GM12891 (cell line): ENCODE measurements at regions not wholly inside any gene's neighbourhood (a gene's known extent, or its start where the extent isn't known, plus 50 kb on each side); places are given as distances from the start of the nearest gene placed in this dataset.

Source experiments
- DNase-seq: peaks from one replicate; pipeline ENCODE4 v3.0.0; 2011; ENCODE audit warnings: low spot score; ENCODE audit not compliant: insufficient read length
- FAIRE-seq: peaks from 2 replicates; lab custom pipeline; 2011; peaks lifted over from hg19 to GRCh38; lab: Jason Lieb, UNC
- PAX5 ChIP-seq: IDR thresholded peaks from 2 replicates; pipeline ENCODE4 v1.6.1; 2011; ENCODE audit warnings: low read length, moderate library complexity, mild to moderate bottlenecking; ENCODE audit not compliant: insufficient read depth, severe bottlenecking
- POLR2A ChIP-seq: IDR thresholded peaks from 2 replicates; pipeline ENCODE4 v1.6.1; 2011; ENCODE audit warnings: low read depth, low read length, control low read depth
- POLR2AphosphoS5 ChIP-seq: IDR thresholded peaks from 2 replicates; pipeline ENCODE4 v1.6.1; 2011; ENCODE audit warnings: low read depth, low read length, control low read depth
- POU2F2 ChIP-seq: IDR thresholded peaks from 2 replicates; pipeline ENCODE4 v1.6.1; 2011; ENCODE audit warnings: low read depth, mild to moderate bottlenecking, control low read depth, low read length, moderate library complexity
- SPI1 ChIP-seq: IDR thresholded peaks from 2 replicates; pipeline ENCODE4 v1.6.1; 2011; ENCODE audit warnings: low read depth, low read length, control low read depth
- TAF1 ChIP-seq: IDR thresholded peaks from 2 replicates; pipeline ENCODE4 v1.6.1; 2011; ENCODE audit warnings: low read depth, low read length, control low read depth

DNA sequence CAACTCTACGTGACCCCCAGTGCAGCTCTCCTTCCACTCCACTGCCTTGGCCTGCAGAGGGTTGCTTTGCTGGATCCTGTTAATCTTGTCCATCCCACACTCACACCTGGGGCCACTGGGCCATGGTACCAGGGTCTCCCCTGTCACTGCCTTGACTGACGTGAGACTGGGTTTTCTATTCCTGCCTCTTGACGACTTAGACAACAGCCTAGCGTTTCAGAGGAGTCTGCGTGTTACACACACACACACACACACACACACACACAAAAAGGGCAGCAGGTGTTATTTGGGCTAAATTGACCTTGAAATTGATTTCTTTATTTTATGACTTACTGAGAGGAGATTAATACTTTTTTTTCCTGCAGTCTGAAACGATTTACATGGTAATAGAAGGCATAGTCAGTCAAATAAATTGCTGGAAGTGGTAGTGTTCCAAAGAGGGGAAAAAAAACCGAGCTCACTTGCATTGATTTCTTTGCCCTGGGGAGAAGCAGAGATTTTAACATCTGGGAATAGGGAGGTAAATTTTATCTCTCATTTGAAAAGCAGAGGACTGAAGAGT, 492.3 kb upstream of the EEF2KMT start:
- FAIRE-seq, result no peak
- TF ChIP-seq POU2F2 (no peak), POLR2AphosphoS5 (no peak), SPI1 (no peak), TAF1 (no peak), PAX5 (no peak), POLR2A (no peak)
- no peak for DNase-seq

DNA sequence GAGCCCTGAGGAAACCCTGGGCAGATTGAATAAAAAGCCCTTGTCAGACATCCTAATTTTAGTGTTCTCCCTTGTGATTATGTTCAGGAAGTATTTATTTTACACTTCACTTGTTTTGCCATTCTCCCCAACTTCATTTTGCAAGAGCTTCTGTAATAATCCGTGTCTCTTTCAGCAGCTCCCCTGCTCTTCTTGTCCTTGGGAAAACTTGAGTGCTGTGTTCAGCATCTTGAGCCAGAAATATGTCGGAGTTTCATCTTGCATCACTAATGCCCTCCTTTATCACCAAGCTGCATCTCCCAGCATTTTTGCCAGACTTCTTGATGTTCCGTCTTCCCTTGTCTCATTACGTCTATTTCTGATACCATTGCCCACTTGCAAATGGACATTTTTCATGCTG, 486.5 kb upstream of the EEF2KMT start:
- FAIRE-seq, result no peak

DNA sequence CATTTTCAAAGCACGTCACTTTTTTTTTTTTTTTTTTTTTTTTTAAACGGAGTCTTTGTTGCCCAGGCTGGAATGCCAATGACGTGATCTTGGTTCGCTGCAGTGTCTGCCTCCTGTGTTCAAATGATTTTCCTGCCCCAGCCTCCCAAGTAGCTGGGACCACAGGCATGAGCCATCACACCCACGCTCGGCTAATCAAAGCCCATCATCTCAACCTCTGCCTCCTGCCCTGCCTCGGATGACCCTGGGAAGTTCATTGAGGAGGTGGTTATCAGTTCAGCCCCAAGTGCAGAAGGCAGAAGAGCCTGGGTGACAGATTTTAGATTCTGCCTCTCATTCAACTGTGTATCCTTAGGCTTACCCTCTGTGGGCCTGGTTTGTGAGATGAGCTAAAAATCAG, 484.9 kb upstream of the EEF2KMT start:
- FAIRE-seq (no peak), DNase-seq (no peak)
- TF ChIP-seq POLR2A (no peak), TAF1 (no peak), POLR2AphosphoS5 (no peak), POU2F2 (no peak), SPI1 (no peak), PAX5 (no peak)

More for the DNA sequence above, 486.5 kb upstream of the EEF2KMT start:
- TF ChIP-seq POLR2A (no peak), POU2F2 (no peak), SPI1 (no peak), TAF1 (no peak), PAX5 (no peak), POLR2AphosphoS5 (no peak)
- no peak for DNase-seq

DNA sequence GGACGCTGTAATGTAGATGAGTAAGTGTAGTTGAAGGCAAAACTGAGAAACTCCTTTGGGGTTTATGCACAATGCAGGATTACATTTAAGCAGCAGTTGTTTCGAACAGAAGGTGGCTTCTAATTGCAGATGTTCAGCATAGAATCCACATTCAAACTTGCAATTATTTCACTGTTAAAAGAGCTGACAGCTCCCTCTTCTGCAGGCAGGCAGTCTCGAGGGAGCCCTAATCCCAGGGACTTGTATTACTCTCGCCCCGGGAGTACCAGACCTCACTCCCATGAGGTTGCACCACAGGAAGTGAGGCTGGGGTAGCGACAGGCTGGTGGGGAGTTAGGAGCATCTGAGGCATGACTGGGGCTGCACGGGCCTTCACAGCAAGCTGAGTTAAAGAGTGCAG, 484.3 kb upstream of the EEF2KMT start:
- TF ChIP-seq POLR2A, result no peak
- no peak for TF ChIP-seq POU2F2
- TF ChIP-seq SPI1, result no peak
- TF ChIP-seq PAX5, result no peak
- TF ChIP-seq TAF1, result no peak
- no peak for TF ChIP-seq POLR2AphosphoS5
- DNase-seq, result no peak
- FAIRE-seq, result no peak

- FAIRE-seq (no peak), DNase-seq (no peak)
- TF ChIP-seq SPI1, result no peak
- TF ChIP-seq POLR2A, result no peak
- no peak for TF ChIP-seq POU2F2
- TF ChIP-seq POLR2AphosphoS5, result no peak
- no peak for TF ChIP-seq TAF1
- TF ChIP-seq PAX5, result no peak
Observed at GRCh38 chr16:5581428-5581827, 483.8 kb upstream of the EEF2KMT start.

DNA sequence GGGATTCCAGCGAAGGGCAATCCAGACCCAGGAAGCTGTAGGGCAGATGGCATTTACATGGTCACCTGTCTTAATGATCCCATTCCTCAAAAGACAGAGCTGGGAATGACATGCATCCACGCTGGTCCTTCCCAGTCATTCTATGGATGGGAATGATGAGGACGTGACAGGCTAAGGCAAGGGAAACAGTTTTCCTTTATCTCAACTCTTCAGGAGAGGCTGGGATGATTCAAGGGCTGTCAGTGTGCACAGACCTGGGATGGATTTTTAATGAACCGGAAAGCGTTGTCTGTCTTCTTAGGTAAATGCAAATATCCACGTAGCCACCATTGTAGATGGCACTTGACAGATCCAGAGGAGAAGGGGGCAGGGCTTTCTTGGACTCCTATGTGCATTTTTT, 483.2 kb upstream of the EEF2KMT start:
- TF ChIP-seq POU2F2 (no peak), POLR2AphosphoS5 (no peak), SPI1 (no peak), PAX5 (no peak), TAF1 (no peak), POLR2A (no peak)
- DNase-seq (no peak), FAIRE-seq (no peak)

GRCh38 chr16:5580296-5580695, 482.7 kb upstream of the EEF2KMT start:
- TF ChIP-seq PAX5 (no peak), POLR2AphosphoS5 (no peak), SPI1 (no peak), POU2F2 (no peak), TAF1 (no peak)
- DNase-seq (no peak), FAIRE-seq (no peak)

GRCh38 chr16:5578980-5579379, 481.4 kb upstream of the EEF2KMT start:
- no peak for TF ChIP-seq POU2F2
- TF ChIP-seq PAX5, result no peak
- no peak for TF ChIP-seq SPI1
- TF ChIP-seq TAF1, result no peak
- TF ChIP-seq POLR2AphosphoS5, result no peak
- TF ChIP-seq POLR2A, result no peak
- FAIRE-seq (no peak), DNase-seq (no peak)

DNA sequence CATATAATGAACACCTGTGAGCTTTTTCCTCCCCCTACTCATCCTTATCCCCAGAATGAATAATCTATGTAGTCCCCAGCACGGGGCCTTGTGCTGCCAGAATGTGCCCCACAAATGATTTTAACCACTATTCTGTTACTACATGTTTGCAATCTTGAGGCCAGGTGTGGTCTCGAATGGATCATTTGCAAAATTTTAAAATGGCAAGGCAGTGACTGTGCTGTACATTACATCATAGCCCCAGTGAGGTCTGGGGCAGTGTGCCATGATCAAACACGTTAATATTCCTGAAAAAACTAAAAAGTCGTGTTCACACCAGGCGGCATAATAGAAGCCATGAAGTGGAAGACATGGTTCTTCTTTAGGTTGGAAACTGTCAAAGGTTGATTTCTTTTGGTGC, 479.9 kb upstream of the EEF2KMT start:
- TF ChIP-seq SPI1, result no peak
- no peak for TF ChIP-seq PAX5
- DNase-seq (no peak), FAIRE-seq (no peak)

GRCh38 chr16:5575646-5576245, 478.2 kb upstream of the EEF2KMT start:
- FAIRE-seq (no peak), DNase-seq (no peak)
- no peak for TF ChIP-seq POU2F2
- no peak for TF ChIP-seq SPI1
- no peak for TF ChIP-seq POLR2A
- no peak for TF ChIP-seq POLR2AphosphoS5
- TF ChIP-seq PAX5, result no peak
- TF ChIP-seq TAF1, result no peak
